Sigmoid colon (tissue), 4 donors: ENCODE measurements at regions not wholly inside any gene's neighbourhood (a gene's known extent, or its start where the extent isn't known, plus 50 kb on each side); places are given as distances from the start of the nearest gene placed in this dataset.

Source experiments
- POLR2AphosphoS5 ChIP-seq, 4 donors: sonication (generic); formaldehyde crosslinking; IDR thresholded peaks; one replicate each; pipeline ENCODE4 v1.6.1; 2017; ENCODE audit warnings: antibody characterized with exemption in 4 of 4
- TF ChIP-seq, protein P1 (sequence below), 4 experiments: fragments of 450-650 bp in 3 of 4; fragments of 200-600 bp in 1 of 4; IDR thresholded peaks; one replicate each; pipeline ENCODE4 v1.5.1; 2016 to 2019; ENCODE audit warnings: antibody characterized with exemption in 4 of 4, mild to moderate bottlenecking in 3 of 4, moderate library complexity in 2 of 4

DNA sequence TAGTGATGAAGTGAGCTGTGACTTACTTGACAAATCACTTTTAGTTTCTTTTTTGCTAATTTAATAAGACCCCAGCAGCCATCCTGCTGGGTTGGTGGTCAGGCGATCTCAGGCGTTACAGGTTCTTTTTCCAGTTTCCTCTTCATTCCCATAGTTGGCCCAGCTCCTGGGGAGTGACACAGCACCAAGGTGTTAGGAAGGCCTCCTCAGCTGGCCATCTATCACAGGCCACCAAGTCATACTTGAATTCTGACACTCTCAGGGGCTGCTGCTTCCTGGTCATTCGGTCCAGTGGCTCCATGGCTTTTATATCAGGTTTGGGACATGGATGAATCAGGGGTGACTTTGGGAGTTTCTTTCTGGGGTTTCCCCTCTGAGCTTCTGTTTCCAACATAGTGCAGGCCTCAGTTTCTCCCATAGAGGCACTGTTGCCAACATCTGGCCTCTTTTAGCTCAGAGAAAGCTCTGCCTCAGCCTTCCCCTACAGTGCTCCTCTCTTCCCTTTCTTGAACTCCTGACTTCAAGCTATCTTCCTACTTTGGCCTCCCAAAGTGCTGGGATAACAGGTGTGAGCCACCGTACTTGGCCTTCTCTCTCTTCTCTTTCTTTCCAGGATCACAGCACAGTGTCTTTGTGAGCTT is 211.8 kb downstream of the NR2F2 start:
- TF ChIP-seq, protein P1, sequence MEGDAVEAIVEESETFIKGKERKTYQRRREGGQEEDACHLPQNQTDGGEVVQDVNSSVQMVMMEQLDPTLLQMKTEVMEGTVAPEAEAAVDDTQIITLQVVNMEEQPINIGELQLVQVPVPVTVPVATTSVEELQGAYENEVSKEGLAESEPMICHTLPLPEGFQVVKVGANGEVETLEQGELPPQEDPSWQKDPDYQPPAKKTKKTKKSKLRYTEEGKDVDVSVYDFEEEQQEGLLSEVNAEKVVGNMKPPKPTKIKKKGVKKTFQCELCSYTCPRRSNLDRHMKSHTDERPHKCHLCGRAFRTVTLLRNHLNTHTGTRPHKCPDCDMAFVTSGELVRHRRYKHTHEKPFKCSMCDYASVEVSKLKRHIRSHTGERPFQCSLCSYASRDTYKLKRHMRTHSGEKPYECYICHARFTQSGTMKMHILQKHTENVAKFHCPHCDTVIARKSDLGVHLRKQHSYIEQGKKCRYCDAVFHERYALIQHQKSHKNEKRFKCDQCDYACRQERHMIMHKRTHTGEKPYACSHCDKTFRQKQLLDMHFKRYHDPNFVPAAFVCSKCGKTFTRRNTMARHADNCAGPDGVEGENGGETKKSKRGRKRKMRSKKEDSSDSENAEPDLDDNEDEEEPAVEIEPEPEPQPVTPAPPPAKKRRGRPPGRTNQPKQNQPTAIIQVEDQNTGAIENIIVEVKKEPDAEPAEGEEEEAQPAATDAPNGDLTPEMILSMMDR (IDR thresholded peaks at IDR 0.05) = no peak
- TF ChIP-seq POLR2AphosphoS5 (IDR thresholded peaks at IDR 0.05) = no peak
